GM10248 (cell line): ENCODE measurements at regions not wholly inside any gene's neighbourhood (a gene's known extent, or its start where the extent isn't known, plus 50 kb on each side); places are given as distances from the start of the nearest gene placed in this dataset.

Experiments used
- CTCF ChIA-PET: fragments of 300-600 bp; sonication (Branson Sonifier 250); formaldehyde crosslinking; extraction: SDS; loops from one replicate; lab custom pipeline; 2021; ENCODE audit warnings: antibody characterized with exemption; lab: Yijun Ruan, JAX
- POLR2A ChIA-PET: fragments of 350-650 bp; sonication (Branson Sonifier 250); formaldehyde crosslinking; extraction: SDS; loops from one replicate; lab custom pipeline; 2020; ENCODE audit warnings: antibody characterized with exemption; lab: Yijun Ruan, JAX
- DNase-seq: peaks from one replicate; pipeline ENCODE4 v3.0.0; 2012; ENCODE audit errors: extremely low spot score
- TF ChIP-seq, protein P1 (sequence below): IDR thresholded peaks from 2 replicates; pipeline ENCODE4 v1.5.1; 2012; ENCODE audit warnings: mild to moderate bottlenecking, low read depth; ENCODE audit errors: extremely low read depth, missing control alignments, control extremely low read depth

DNA sequence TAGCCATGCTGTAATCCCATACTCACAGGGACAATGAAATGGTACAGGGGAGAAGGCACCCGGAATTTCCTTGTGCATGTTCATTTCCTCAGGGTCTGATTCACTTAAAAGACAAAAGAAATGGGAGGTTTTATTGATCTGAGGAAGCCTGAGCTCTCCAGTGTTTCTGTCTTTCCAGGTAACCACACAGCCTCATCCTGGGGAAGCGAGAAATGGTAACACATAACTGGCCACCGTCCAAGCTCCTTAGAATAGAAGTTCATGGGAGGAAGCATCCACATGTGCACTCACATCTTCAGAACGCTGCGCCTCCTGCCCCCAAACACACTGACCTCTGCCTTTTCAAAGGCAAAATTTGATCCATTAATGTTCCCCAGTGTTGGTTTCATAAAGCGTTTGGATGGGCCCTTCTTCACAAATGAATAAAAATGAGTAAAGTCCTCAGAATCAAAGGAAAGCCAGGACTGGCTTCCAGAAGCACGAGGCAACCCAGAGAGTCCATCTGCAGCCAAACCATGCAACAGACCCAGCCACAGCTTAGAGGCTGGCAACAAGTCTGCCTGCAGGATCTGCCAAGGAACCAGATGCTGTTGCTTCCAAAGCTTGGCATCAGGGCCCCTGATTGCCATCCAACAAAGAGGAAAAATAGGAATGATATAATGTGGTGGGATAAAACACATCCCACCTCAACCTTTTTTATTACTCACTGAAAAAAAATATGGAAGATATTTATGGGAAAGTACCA is 120.3 kb downstream of the ZBTB18 start:
- ChIA-PET POLR2A (no interaction called here), CTCF (interaction anchor here (1.3 to 2.0 kb wide), 3 partner anchors 12 to 31 kb away, joined by 3 to 4 read pairs (median 4); no protein-coding TSS in a partner anchor)
- no peak for DNase-seq
- TF ChIP-seq, protein P1, sequence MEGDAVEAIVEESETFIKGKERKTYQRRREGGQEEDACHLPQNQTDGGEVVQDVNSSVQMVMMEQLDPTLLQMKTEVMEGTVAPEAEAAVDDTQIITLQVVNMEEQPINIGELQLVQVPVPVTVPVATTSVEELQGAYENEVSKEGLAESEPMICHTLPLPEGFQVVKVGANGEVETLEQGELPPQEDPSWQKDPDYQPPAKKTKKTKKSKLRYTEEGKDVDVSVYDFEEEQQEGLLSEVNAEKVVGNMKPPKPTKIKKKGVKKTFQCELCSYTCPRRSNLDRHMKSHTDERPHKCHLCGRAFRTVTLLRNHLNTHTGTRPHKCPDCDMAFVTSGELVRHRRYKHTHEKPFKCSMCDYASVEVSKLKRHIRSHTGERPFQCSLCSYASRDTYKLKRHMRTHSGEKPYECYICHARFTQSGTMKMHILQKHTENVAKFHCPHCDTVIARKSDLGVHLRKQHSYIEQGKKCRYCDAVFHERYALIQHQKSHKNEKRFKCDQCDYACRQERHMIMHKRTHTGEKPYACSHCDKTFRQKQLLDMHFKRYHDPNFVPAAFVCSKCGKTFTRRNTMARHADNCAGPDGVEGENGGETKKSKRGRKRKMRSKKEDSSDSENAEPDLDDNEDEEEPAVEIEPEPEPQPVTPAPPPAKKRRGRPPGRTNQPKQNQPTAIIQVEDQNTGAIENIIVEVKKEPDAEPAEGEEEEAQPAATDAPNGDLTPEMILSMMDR: no peak

DNA sequence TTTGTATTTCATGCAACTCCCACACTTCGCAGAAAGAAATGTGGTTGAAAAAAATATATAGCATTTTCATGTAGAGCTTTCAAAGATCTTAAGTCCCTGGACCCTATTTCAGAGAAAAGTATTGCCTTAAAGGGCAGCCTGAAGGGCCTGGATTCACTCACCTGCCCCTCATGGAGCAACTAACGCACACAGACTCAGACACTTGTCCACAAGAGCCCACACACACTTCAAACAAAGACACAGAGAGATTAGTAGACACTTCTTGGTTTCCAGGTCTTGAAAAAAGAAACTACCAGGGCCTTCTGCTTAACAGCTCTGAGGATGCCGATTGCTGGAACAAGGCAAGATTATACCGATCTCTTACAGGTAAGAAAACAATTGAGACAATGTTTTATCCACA is 122.2 kb downstream of the ZBTB18 start:
- TF ChIP-seq, protein P1: no peak
- ChIA-PET CTCF (interaction anchor here (1.5 to 2.0 kb wide), 2 partner anchors 29 to 109 kb away, joined by 3 to 4 read pairs; no protein-coding TSS in a partner anchor), POLR2A (no interaction called here)
- no peak for DNase-seq

DNA sequence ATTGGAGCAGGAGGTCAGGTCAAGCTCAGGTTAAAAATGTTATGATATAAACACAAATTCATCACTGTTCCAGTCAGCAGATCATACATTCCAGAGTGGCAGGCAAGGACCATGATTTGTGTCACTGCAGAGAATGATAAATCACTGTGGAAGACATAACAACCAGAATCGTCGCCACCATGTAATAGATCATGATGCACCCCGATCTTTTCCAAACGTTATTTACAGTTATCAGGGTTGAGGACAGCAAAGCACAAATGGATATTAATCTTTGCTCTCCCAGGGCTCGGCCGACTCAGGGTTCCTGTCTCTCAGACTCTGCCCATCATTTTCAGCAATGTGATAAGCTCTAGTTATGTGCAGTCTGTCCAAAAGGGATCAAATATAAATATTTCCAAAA is 122.7 kb downstream of the ZBTB18 start:
- TF ChIP-seq, protein P1: no peak
- POLR2A ChIA-PET: no interaction called here
- CTCF ChIA-PET: interaction anchor here (1.5 kb wide), 1 partner anchor 110 kb away, joined by 3 read pairs; no protein-coding TSS in a partner anchor
- DNase-seq: no peak

DNA sequence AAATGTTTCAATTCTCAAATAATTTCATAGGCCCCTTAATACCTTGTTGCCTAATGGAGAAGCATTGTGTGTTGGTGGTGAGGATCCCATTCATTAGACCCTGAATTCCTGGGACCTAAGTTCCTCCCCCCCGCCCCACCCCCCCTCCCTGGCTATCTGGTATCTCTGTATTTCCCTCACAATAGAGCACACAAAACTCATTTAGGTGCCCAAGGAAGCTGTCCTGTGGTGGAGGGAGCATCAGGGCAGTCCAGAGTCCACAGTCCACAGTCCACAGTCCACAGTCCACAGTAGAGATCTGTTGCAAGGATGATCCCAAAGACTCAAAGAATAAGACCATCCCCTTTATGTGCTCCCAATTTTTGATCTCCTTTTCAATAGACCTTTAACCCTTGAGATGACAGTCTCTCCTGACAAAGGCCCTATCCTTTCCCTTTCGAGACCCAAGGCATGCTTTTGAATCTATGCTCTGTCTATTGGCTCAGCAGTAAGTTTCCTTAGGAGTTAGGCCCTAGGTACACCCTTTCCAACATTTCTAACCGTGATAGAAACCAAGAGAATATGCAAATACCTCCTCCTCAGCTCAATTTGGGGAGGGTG is 123.9 kb downstream of the ZBTB18 start:
- ChIA-PET CTCF (no interaction called here), POLR2A (no interaction called here)
- TF ChIP-seq, protein P1: no peak
- no peak for DNase-seq

DNA sequence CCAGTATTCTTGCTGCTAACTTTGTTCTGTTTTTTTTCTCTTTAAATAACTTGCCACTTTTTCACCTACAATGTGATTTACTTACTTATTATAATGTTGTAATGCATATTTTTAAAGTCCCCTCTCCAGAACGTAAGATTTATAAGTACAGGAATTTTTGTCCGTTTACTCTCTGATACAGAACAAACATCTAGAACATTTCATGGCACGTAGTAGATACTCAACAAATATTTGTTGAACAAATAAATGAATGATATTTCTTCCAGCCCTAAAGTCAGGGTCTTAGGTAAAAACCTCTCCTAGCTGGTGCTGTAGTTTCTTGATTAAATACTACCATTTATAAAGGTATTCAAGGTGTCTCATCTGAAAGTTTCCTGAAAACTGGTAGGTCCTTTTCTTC is 125.1 kb downstream of the ZBTB18 start:
- TF ChIP-seq, protein P1: no peak
- ChIA-PET POLR2A (no interaction called here), CTCF (no interaction called here)
- DNase-seq: no peak

DNA sequence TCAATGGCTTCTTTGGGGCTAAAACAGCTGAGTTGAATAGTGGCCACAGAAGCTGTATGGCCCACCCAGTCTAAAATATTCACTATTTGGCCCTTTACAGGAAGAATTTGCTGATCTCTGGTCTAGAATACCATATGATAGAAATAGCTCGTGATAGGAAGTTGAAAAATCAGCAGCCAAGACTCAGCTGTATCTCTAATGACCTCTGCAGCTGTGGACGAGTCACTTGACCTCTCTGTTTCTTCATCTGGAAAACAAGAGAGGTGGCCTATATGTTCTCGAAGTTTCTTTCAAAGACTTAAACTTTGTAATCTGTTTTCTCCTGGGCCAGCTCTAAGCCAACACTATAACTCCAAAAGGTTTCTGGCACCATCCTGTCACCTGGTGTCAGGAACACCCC is 129.2 kb downstream of the ZBTB18 start:
- no peak for DNase-seq
- ChIA-PET CTCF (interaction anchor here (1.4 kb wide), 1 partner anchor 14 kb away, joined by 3 read pairs; no protein-coding TSS in a partner anchor), POLR2A (no interaction called here)
- TF ChIP-seq, protein P1: no peak
